ENCODE measurements at regions not wholly inside any gene's neighbourhood (a gene's known extent, or its start where the extent isn't known, plus 50 kb on each side); places are given as distances from the start of the nearest gene placed in this dataset.

DNA sequence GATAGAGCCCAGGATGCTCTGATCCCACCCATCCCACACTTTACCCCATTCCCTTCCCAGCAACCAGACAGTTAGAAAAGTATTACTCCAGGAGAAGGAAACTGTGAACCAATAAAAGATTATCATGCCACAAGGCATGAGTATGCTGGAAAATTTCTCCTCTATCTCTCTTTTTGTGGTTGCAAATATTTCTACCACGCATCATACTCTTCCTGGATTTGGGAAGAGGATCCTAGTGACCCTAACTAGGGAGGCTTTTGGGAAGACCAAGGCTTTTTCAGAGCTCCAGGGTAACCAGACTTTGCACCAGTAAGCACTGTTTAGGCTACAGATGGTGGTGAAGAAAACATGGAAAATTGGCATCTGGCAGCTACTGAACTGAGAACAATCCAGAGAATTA, 257.6 kb upstream of the CLNK start:
- TF ChIP-seq, protein P1, sequence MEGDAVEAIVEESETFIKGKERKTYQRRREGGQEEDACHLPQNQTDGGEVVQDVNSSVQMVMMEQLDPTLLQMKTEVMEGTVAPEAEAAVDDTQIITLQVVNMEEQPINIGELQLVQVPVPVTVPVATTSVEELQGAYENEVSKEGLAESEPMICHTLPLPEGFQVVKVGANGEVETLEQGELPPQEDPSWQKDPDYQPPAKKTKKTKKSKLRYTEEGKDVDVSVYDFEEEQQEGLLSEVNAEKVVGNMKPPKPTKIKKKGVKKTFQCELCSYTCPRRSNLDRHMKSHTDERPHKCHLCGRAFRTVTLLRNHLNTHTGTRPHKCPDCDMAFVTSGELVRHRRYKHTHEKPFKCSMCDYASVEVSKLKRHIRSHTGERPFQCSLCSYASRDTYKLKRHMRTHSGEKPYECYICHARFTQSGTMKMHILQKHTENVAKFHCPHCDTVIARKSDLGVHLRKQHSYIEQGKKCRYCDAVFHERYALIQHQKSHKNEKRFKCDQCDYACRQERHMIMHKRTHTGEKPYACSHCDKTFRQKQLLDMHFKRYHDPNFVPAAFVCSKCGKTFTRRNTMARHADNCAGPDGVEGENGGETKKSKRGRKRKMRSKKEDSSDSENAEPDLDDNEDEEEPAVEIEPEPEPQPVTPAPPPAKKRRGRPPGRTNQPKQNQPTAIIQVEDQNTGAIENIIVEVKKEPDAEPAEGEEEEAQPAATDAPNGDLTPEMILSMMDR (IDR thresholded peaks at IDR 0.05; ENCODE audit: insufficient read depth, low read length) = no peak
- TF ChIP-seq POLR2AphosphoS5 (IDR thresholded peaks at IDR 0.05; ENCODE audit: low read depth) (no peak), GABPA (IDR thresholded peaks at IDR 0.05; ENCODE audit: low read depth) (no peak), SPI1 (IDR thresholded peaks at IDR 0.05; ENCODE audit: borderline replicate concordance, low read depth) (no peak)
- TF ChIP-seq, protein P2, sequence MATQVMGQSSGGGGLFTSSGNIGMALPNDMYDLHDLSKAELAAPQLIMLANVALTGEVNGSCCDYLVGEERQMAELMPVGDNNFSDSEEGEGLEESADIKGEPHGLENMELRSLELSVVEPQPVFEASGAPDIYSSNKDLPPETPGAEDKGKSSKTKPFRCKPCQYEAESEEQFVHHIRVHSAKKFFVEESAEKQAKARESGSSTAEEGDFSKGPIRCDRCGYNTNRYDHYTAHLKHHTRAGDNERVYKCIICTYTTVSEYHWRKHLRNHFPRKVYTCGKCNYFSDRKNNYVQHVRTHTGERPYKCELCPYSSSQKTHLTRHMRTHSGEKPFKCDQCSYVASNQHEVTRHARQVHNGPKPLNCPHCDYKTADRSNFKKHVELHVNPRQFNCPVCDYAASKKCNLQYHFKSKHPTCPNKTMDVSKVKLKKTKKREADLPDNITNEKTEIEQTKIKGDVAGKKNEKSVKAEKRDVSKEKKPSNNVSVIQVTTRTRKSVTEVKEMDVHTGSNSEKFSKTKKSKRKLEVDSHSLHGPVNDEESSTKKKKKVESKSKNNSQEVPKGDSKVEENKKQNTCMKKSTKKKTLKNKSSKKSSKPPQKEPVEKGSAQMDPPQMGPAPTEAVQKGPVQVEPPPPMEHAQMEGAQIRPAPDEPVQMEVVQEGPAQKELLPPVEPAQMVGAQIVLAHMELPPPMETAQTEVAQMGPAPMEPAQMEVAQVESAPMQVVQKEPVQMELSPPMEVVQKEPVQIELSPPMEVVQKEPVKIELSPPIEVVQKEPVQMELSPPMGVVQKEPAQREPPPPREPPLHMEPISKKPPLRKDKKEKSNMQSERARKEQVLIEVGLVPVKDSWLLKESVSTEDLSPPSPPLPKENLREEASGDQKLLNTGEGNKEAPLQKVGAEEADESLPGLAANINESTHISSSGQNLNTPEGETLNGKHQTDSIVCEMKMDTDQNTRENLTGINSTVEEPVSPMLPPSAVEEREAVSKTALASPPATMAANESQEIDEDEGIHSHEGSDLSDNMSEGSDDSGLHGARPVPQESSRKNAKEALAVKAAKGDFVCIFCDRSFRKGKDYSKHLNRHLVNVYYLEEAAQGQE (IDR thresholded peaks at IDR 0.05; ENCODE audit: insufficient replicate concordance, low read depth) = no peak
